Lower leg skin (tissue), 3 donors: ENCODE measurements at regions not wholly inside any gene's neighbourhood (a gene's known extent, or its start where the extent isn't known, plus 50 kb on each side); places are given as distances from the start of the nearest gene placed in this dataset.

Experiments
- POLR2A ChIP-seq, 2 donors: fragments of 450-650 bp; IDR thresholded peaks; one replicate each; pipeline ENCODE4 v1.6.1; 2016 to 2017; ENCODE audit warnings: antibody characterized with exemption in 2 of 2, mild to moderate bottlenecking in 1 of 2, moderate library complexity in 1 of 2
- TF ChIP-seq, protein P1 (sequence below), 3 donors: fragments of 450-650 bp; IDR thresholded peaks; one replicate each; pipeline ENCODE4 v1.5.1; 2016; ENCODE audit warnings: antibody characterized with exemption in 3 of 3, mild to moderate bottlenecking in 3 of 3, moderate library complexity in 2 of 3

DNA sequence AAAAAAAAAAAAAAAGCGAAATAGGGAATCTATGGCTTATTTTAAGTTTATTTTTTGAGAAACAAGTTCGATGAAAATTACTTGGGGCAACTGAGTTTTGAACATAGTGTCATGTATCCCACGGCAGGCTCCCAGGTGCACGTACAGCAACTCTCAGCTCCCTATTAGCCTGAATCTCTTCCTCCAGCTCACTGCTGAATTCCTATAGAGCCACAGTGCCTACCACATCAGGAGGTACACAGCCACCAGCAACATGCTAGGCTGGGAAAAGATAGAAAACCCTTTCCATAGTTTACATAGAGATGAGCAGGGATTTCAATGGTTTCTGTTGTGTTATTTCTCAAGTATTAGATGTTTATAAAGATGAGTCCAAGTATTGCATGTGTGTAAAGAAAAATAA is 115.9 kb upstream of the RGMB start:
- TF ChIP-seq, protein P1, sequence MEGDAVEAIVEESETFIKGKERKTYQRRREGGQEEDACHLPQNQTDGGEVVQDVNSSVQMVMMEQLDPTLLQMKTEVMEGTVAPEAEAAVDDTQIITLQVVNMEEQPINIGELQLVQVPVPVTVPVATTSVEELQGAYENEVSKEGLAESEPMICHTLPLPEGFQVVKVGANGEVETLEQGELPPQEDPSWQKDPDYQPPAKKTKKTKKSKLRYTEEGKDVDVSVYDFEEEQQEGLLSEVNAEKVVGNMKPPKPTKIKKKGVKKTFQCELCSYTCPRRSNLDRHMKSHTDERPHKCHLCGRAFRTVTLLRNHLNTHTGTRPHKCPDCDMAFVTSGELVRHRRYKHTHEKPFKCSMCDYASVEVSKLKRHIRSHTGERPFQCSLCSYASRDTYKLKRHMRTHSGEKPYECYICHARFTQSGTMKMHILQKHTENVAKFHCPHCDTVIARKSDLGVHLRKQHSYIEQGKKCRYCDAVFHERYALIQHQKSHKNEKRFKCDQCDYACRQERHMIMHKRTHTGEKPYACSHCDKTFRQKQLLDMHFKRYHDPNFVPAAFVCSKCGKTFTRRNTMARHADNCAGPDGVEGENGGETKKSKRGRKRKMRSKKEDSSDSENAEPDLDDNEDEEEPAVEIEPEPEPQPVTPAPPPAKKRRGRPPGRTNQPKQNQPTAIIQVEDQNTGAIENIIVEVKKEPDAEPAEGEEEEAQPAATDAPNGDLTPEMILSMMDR (IDR thresholded peaks at IDR 0.05): no peak
- no peak for TF ChIP-seq POLR2A (IDR thresholded peaks at IDR 0.05)
